VCaP (cell line): ENCODE measurements at regions not wholly inside any gene's neighbourhood (a gene's known extent, or its start where the extent isn't known, plus 50 kb on each side); places are given as distances from the start of the nearest gene placed in this dataset.
"Not testable (repeated sequence)": the region's sequence is repeated elsewhere in the genome, so short reads cannot be mapped to it uniquely, and the experiment has no call there.

Experiments
- H3K27ac ChIP-seq: fragments of 450-650 bp; 2 replicates; pipeline ENCODE4 v1.5.1; 2017
- CTCF ChIP-seq: fragments of 450-650 bp; conservative IDR thresholded peaks from 2 replicates; pipeline ENCODE4 v1.5.1; 2017; ENCODE audit warnings: mild to moderate bottlenecking, moderate library complexity

GRCh38 chr11:38648604-38649003 lies 2050.6 kb upstream of the RAG2 start:
- TF ChIP-seq CTCF: no peak
- H3K27ac ChIP-seq: no peak overlapping the region

- no peak overlapping the region for H3K27ac ChIP-seq
- TF ChIP-seq CTCF: no peak
Measured at GRCh38 chr11:38646382-38646781, 2048.3 kb upstream of the RAG2 start.

GRCh38 chr11:38640854-38641253 lies 2042.8 kb upstream of the RAG2 start:
- no peak for TF ChIP-seq CTCF

GRCh38 chr11:38612701-38613100 lies 2014.7 kb upstream of the RAG2 start:
- TF ChIP-seq CTCF: no peak
- H3K27ac ChIP-seq: no peak overlapping the region

More at GRCh38 chr11:38640854-38641253, 2042.8 kb upstream of the RAG2 start:
- no peak overlapping the region for H3K27ac ChIP-seq

GRCh38 chr11:38601371-38601770 lies 2003.3 kb upstream of the RAG2 start:
- H3K27ac ChIP-seq: not testable (repeated sequence)

GRCh38 chr11:38598418-38598817 lies 2000.4 kb upstream of the RAG2 start:
- no peak overlapping the region for H3K27ac ChIP-seq
- TF ChIP-seq CTCF: no peak

GRCh38 chr11:38595359-38596016 lies 1997.5 kb upstream of the RAG2 start:
- not testable (repeated sequence) for H3K27ac ChIP-seq

- no peak for TF ChIP-seq CTCF
Measured at GRCh38 chr11:38594895-38595294, 1996.9 kb upstream of the RAG2 start.

GRCh38 chr11:38593649-38594048 lies 1995.6 kb upstream of the RAG2 start:
- H3K27ac ChIP-seq: no peak overlapping the region
- no peak for TF ChIP-seq CTCF

More at GRCh38 chr11:38594895-38595294, 1996.9 kb upstream of the RAG2 start:
- no peak overlapping the region for H3K27ac ChIP-seq
